ENCODE measurements at regions not wholly inside any gene's neighbourhood (a gene's known extent, or its start where the extent isn't known, plus 50 kb on each side); places are given as distances from the start of the nearest gene placed in this dataset.
A peak's percentile ranks its signal among the peaks of the same experiment; 100 is the strongest.

DNA sequence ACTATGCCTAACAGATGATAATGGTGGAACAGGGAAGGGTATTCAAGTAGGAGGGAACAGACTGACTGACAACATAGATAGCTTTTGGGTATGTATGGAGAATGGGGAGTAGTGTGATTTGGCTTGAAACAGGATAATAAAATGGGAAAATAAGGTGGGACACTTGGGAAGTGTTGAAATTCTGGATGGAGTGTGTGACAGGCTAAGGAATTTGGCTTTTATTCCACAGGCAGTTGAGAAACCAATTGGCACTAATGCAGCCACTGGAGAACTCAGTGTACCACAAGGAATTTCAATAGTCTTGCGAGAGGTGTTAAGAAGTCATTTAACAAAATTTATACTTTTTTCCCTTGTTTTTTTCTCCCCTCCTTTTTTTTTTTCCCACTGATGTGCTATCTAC lies 153.5 kb upstream of the ELAVL2 start:
- no peak for DNase-seq
- no peak overlapping the region for H3K4me3 ChIP-seq (ENCODE audit: low read length)
- H3K27me3 ChIP-seq (ENCODE audit: control insufficient read depth, insufficient read depth, low read length), result no peaks in the 10 kb centered on the region
- WGBS (ENCODE audit: insufficient coverage), result no CpG with 5 or more reads among the region's 1 CpG
- H3K36me3 ChIP-seq (ENCODE audit: control insufficient read depth, insufficient read depth, low read length), result no peaks in the 10 kb centered on the region
- no peaks in the 10 kb centered on the region for H3K4me1 ChIP-seq (ENCODE audit: control insufficient read depth, insufficient read depth, low read length)
- no peaks in the 10 kb centered on the region for H3K9me3 ChIP-seq (replicated peaks; ENCODE audit: control insufficient read depth, low read depth, low read length)
- H3K27ac ChIP-seq (ENCODE audit: low read length), result no peak overlapping the region

DNA sequence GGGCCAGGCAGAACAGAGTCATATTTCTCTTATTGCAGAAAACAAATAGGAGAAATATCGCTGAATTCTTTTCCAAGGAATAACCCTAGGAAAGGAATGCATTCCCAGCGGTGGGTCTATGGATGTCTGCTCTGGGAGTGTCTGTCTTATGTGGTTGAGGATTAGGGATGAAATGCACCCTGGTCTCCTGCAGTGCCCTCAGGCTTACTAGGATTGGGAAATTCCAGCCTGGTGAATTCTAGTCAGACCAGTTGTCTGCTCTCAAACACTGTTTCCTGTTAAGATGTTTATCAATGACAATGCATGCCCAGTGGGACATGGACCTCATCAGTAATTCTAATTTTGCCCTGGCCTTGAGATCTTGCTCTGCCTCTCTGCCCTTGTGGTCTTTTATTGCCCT lies 136.1 kb upstream of the ELAVL2 start:
- peaks cover 13% of the 10 kb centered on the region for H3K9me3 ChIP-seq (replicated peaks; ENCODE audit: control insufficient read depth, low read depth, low read length)
- WGBS (ENCODE audit: insufficient coverage), result 100% methylated on average over 1 of the region's 2 CpGs
- DNase-seq, result no peak
- H3K4me1 ChIP-seq (ENCODE audit: control insufficient read depth, insufficient read depth, low read length), result no peaks in the 10 kb centered on the region
- no peaks in the 10 kb centered on the region for H3K27me3 ChIP-seq (ENCODE audit: control insufficient read depth, insufficient read depth, low read length)
- no peak overlapping the region for H3K27ac ChIP-seq (ENCODE audit: low read length)
- no peak overlapping the region for H3K4me3 ChIP-seq (ENCODE audit: low read length)
- no peaks in the 10 kb centered on the region for H3K36me3 ChIP-seq (ENCODE audit: control insufficient read depth, insufficient read depth, low read length)

DNA sequence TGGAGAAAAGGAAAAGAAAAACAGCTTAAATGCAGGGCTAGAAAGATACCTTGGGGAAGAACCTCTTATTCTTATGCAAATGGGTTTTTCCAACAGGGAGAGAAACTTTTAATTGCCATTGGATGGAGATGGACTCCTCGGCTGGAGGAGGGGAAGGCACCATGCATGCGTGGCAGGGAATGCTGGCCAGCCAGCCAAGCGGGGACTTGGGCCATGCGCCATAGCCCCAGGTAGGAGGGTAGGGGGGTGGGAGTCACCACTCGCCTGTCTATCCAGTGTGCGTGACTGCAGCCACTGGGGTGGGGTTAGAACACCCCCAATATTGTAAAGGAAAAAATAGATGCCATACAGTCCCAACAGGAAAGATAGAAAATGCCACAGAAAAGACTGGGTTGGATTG lies 119.9 kb upstream of the ELAVL2 start:
- no peaks in the 10 kb centered on the region for H3K4me1 ChIP-seq (ENCODE audit: control insufficient read depth, insufficient read depth, low read length)
- DNase-seq, result no peak
- no peak overlapping the region for H3K4me3 ChIP-seq (ENCODE audit: low read length)
- no peaks in the 10 kb centered on the region for H3K36me3 ChIP-seq (ENCODE audit: control insufficient read depth, insufficient read depth, low read length)
- no peaks in the 10 kb centered on the region for H3K27me3 ChIP-seq (ENCODE audit: control insufficient read depth, insufficient read depth, low read length)
- H3K9me3 ChIP-seq (replicated peaks; ENCODE audit: control insufficient read depth, low read depth, low read length), result peaks cover 34% of the 10 kb centered on the region
- 95% methylated on average over 3 of the region's 6 CpGs for WGBS (ENCODE audit: insufficient coverage)
- H3K27ac ChIP-seq (ENCODE audit: low read length), result no peak overlapping the region

DNA sequence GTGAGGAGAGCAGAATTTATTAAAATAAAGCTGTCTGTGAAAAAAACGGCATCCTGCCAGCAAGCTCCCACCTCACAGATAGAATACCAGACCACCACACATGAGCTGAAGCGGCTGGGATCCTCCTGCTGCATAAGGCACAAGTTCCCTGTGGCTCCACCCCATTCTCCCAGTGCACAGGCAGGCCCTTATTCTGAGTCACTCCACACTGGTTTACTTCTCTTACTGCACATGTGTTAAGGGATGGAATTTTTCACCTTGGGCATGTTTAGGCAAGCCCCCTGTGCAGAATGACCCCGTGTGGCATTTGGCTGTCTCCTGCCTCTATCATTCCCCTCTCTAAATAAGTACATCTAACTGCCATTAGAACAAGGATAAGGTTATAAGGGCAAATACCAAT lies 115.0 kb upstream of the ELAVL2 start:
- peaks cover 33% of the 10 kb centered on the region for H3K9me3 ChIP-seq (replicated peaks; ENCODE audit: control insufficient read depth, low read depth, low read length)
- no peaks in the 10 kb centered on the region for H3K4me1 ChIP-seq (ENCODE audit: control insufficient read depth, insufficient read depth, low read length)
- WGBS (ENCODE audit: insufficient coverage), result no CpG with 5 or more reads among the region's 3 CpGs
- no peak for DNase-seq
- no peak overlapping the region for H3K27ac ChIP-seq (ENCODE audit: low read length)
- no peaks in the 10 kb centered on the region for H3K27me3 ChIP-seq (ENCODE audit: control insufficient read depth, insufficient read depth, low read length)
- no peak overlapping the region for H3K4me3 ChIP-seq (ENCODE audit: low read length)
- H3K36me3 ChIP-seq (ENCODE audit: control insufficient read depth, insufficient read depth, low read length), result no peaks in the 10 kb centered on the region

DNA sequence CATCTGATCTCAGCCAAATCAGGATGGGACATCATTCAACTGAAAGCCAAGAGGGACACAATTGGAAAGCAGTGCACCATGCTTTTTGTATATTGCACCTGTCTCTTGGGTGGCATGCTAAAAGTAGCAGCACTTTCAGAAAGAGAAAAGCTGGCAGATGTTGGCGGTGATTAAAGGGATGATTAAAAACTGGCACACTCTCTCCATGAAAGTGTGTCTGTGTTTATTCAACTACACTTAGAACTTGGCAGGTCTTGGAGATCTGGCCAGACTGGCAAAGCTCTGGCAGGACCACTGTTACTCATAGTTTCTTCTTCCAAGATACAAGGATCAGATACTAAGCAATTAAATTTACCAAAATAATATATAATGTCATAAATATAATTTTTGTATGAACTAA lies 112.9 kb upstream of the ELAVL2 start:
- DNase-seq, result no peak
- Histone ChIP-seq H3K4me1 (ENCODE audit: control insufficient read depth, insufficient read depth, low read length) (no peaks in the 10 kb centered on the region), H3K27me3 (ENCODE audit: control insufficient read depth, insufficient read depth, low read length) (no peaks in the 10 kb centered on the region), H3K9me3 (replicated peaks; ENCODE audit: control insufficient read depth, low read depth, low read length) (peaks cover 19% of the 10 kb centered on the region), H3K4me3 (ENCODE audit: low read length) (no peak overlapping the region), H3K36me3 (ENCODE audit: control insufficient read depth, insufficient read depth, low read length) (no peaks in the 10 kb centered on the region), H3K27ac (ENCODE audit: low read length) (no peak overlapping the region)
- no CpG with 5 or more reads among the region's 1 CpG for WGBS (ENCODE audit: insufficient coverage)

DNA sequence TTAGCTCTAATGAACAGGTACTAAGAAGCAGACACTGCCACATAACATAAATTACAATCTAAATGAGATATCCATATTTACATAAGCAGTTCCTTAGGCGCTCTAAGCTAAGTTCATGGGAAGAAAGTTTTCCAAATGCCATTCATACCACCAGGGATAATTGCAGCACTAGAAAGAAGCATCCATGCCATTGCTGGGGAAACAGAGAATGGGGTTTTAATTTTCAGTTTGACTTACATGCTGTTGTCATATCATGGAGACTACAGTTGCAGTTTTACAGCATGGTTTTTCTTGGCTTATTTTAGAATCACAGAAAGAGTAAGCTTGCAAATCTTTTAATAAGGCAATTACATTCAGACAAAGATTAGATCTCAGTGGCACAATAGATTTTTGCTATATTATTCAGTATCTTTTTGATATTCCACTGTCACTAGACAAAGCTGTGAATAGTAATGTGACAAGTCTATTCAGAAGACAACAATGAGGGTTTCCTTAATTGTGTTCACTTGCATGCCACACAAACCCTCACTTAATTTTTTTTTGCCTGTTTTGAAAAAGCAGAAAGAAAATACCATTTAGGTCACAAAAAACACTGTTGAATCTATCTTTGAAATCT lies 108.4 kb upstream of the ELAVL2 start:
- Histone ChIP-seq H3K9me3 (replicated peaks; ENCODE audit: control insufficient read depth, low read depth, low read length) (no peaks in the 10 kb centered on the region), H3K4me3 (ENCODE audit: low read length) (no peak overlapping the region), H3K27ac (ENCODE audit: low read length) (no peak overlapping the region), H3K27me3 (ENCODE audit: control insufficient read depth, insufficient read depth, low read length) (no peaks in the 10 kb centered on the region), H3K4me1 (ENCODE audit: control insufficient read depth, insufficient read depth, low read length) (no peaks in the 10 kb centered on the region), H3K36me3 (ENCODE audit: control insufficient read depth, insufficient read depth, low read length) (no peaks in the 10 kb centered on the region)
- WGBS (ENCODE audit: insufficient coverage), result no CpG with 5 or more reads among the region's 1 CpG
- no peak for DNase-seq

DNA sequence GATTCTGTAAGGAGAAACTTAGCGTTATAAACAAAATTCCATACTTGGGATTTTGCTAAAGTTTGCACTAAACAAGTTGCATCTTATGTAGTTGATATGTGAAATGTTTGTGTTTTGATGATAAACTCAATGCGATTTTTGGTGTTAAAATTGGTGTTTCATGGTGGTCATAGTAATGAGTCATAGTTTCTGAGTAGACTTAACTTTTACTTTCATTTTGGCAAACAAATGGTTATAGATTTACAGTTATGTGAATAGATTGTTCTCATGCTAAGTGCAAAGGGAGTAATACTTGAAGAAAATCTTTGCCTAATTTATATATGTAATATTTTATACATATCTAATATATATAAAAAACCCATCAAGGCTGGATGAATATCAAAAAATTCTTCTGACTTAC lies 107.3 kb upstream of the ELAVL2 start:
- H3K27me3 ChIP-seq (ENCODE audit: control insufficient read depth, insufficient read depth, low read length), result no peaks in the 10 kb centered on the region
- no CpG with 5 or more reads among the region's 2 CpGs for WGBS (ENCODE audit: insufficient coverage)
- H3K9me3 ChIP-seq (replicated peaks; ENCODE audit: control insufficient read depth, low read depth, low read length), result no peaks in the 10 kb centered on the region
- no peaks in the 10 kb centered on the region for H3K36me3 ChIP-seq (ENCODE audit: control insufficient read depth, insufficient read depth, low read length)
- no peak for DNase-seq
- H3K4me3 ChIP-seq (ENCODE audit: low read length), result no peak overlapping the region
- no peaks in the 10 kb centered on the region for H3K4me1 ChIP-seq (ENCODE audit: control insufficient read depth, insufficient read depth, low read length)
- no peak overlapping the region for H3K27ac ChIP-seq (ENCODE audit: low read length)

DNA sequence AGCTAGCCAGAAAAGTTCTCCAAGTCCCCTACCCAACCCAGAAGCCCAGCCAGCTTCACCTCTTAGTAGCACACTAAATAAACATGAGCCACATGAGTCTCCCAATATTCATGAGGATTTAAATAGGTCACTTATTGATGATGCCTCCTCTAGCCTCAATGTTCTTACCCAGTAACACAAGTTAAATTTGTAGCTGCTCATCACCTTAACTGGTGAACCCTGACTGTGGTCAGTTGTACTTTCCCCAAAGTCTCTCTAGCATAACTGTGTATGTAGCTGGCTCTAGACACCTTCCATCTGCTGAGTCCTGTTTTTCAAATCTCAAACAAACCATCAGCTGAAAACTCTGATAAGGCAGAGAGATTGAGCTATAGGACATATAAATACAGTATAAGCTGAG lies 100.3 kb upstream of the ELAVL2 start:
- no peak overlapping the region for H3K4me3 ChIP-seq (ENCODE audit: low read length)
- no peaks in the 10 kb centered on the region for H3K36me3 ChIP-seq (ENCODE audit: control insufficient read depth, insufficient read depth, low read length)

DNA sequence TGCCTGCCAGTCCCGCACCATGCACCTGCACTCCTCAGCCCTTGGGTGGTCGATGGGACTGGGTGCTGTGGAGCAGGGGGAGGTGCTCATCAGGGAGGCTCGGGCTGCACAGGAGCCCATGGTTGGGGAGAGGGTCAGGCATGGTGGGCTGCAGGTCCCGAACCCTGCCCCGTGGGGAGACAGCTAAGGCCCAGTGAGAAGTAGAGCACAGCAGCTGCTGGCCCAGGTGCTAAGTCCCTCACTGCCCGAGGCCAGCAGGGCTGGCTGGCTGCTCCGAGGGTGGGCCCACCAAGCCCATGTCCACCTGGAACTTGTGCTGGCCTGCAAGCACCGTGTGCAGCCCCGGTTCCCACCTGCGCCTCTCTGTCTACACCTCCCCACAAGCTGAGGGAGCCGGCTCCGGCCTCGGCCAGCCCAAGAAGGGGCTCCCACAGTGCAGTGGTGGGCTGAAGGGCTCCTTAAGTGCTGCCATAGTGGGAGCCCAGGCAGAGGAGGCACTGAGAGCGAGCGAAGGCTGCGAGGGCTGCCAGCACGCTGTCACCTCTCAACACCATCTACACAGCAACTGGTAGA lies 88.5 kb upstream of the ELAVL2 start:
- WGBS (ENCODE audit: insufficient coverage), result 87% methylated on average over 6 of the region's 17 CpGs
- no peaks in the 10 kb centered on the region for H3K4me1 ChIP-seq (ENCODE audit: control insufficient read depth, insufficient read depth, low read length)
- no peaks in the 10 kb centered on the region for H3K27me3 ChIP-seq (ENCODE audit: control insufficient read depth, insufficient read depth, low read length)
- no peak overlapping the region for H3K27ac ChIP-seq (ENCODE audit: low read length)
- H3K4me3 ChIP-seq (ENCODE audit: low read length), result no peak overlapping the region
- no peak for DNase-seq
- no peaks in the 10 kb centered on the region for H3K36me3 ChIP-seq (ENCODE audit: control insufficient read depth, insufficient read depth, low read length)
- H3K9me3 ChIP-seq (replicated peaks; ENCODE audit: control insufficient read depth, low read depth, low read length), result no peaks in the 10 kb centered on the region

More for the DNA sequence above, 100.3 kb upstream of the ELAVL2 start:
- Histone ChIP-seq H3K9me3 (replicated peaks; ENCODE audit: control insufficient read depth, low read depth, low read length) (peaks cover 10% of the 10 kb centered on the region), H3K27me3 (ENCODE audit: control insufficient read depth, insufficient read depth, low read length) (no peaks in the 10 kb centered on the region), H3K4me1 (ENCODE audit: control insufficient read depth, insufficient read depth, low read length) (no peaks in the 10 kb centered on the region), H3K27ac (ENCODE audit: low read length) (no peak overlapping the region)
- DNase-seq, result no peak

DNA sequence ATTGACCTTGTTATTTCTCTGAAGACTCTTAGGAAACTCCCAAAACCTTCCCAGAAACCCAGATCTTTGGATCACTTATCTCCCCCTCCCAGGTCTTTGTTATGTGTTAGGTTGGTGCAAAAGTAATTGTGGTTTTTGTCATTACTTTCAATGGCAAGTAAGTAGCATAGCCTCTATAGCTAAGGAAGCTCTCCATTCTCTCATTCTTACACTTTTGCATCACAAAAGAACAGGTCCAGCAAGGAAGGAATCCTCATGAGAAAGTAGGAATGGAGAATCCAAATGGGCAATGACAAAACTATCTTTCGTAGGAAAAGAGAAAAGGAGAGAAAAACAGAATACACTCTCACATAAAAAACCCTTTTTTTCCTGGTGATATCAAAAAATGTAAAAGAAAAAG lies 81.3 kb upstream of the ELAVL2 start:
- Histone ChIP-seq H3K36me3 (ENCODE audit: control insufficient read depth, insufficient read depth, low read length) (no peaks in the 10 kb centered on the region), H3K27ac (ENCODE audit: low read length) (no peak overlapping the region), H3K4me3 (ENCODE audit: low read length) (no peak overlapping the region), H3K4me1 (ENCODE audit: control insufficient read depth, insufficient read depth, low read length) (no peaks in the 10 kb centered on the region), H3K27me3 (ENCODE audit: control insufficient read depth, insufficient read depth, low read length) (no peaks in the 10 kb centered on the region), H3K9me3 (replicated peaks; ENCODE audit: control insufficient read depth, low read depth, low read length) (no peaks in the 10 kb centered on the region)
- no peak for DNase-seq
- WGBS (ENCODE audit: insufficient coverage), result no CpG with 5 or more reads among the region's 1 CpG

DNA sequence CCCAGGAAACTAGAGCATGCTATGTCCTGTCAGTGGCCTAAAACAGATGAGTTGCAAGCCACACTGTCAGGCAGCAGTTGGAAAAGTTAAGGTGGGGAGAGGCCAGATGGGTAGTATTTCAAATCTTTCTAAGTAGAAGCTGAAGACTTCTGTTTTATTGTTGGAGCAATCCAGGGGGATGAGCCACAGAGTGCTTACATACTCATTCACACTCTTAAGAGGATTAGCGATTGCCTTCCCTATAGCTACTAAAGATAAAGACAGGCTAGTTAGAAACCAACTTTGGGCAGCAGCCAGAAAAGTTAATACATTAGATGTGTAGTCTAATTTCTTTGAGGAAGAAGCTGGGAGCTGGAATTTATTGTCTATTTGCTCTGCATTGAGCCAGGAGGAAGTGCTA lies 61.7 kb upstream of the ELAVL2 start:
- no CpG with 5 or more reads among the region's 1 CpG for WGBS (ENCODE audit: insufficient coverage)

More for the DNA sequence above, 61.7 kb upstream of the ELAVL2 start:
- Histone ChIP-seq H3K27me3 (ENCODE audit: control insufficient read depth, insufficient read depth, low read length) (no peaks in the 10 kb centered on the region), H3K4me1 (ENCODE audit: control insufficient read depth, insufficient read depth, low read length) (no peaks in the 10 kb centered on the region), H3K27ac (ENCODE audit: low read length) (no peak overlapping the region), H3K4me3 (ENCODE audit: low read length) (no peak overlapping the region), H3K9me3 (replicated peaks; ENCODE audit: control insufficient read depth, low read depth, low read length) (peaks cover 4% of the 10 kb centered on the region), H3K36me3 (ENCODE audit: control insufficient read depth, insufficient read depth, low read length) (no peaks in the 10 kb centered on the region)
- peak; percentile 2 for DNase-seq

Measured in muscle of leg (tissue), 3 donors.